H1 (cell line): ENCODE measurements at regions not wholly inside any gene's neighbourhood (a gene's known extent, or its start where the extent isn't known, plus 50 kb on each side); places are given as distances from the start of the nearest gene placed in this dataset.

Source experiments
- CTCF ChIA-PET: fragments of 300-600 bp; sonication (Branson Sonifier 250); formaldehyde crosslinking; loops from one replicate; lab custom pipeline; 2021; ENCODE audit not compliant: partially characterized antibody; lab: Charles Lee
- POLR2A ChIA-PET: fragments of 300-600 bp; sonication (Branson Sonifier 250); formaldehyde crosslinking; loops from one replicate; lab custom pipeline; 2021; ENCODE audit warnings: inconsistent platforms; ENCODE audit not compliant: partially characterized antibody; lab: Charles Lee
- DNase-seq, 2 experiments: peaks; one replicate each; pipeline versions ENCODE4 v3.0.0 to v3.0.0-alpha.2; 2010 to 2022; ENCODE audit warnings: low spot score in 2 of 2, low read depth in 1 of 2, mixed read lengths in 1 of 2
- FAIRE-seq: peaks from 2 replicates; lab custom pipeline; 2011; peaks lifted over from hg19 to GRCh38; lab: Jason Lieb, UNC
- H2AFZ ChIP-seq: 2 replicates; pipeline ENCODE4 v1.8.1; 2012; ENCODE audit warnings: low read length, inconsistent platforms
- H2AK5ac ChIP-seq: 2 replicates; pipeline ENCODE4 v1.6.1; 2013; ENCODE audit warnings: low read depth, low read length
- H2BK120ac ChIP-seq: replicated peaks from 2 replicates; pipeline ENCODE3; 2013; ENCODE audit warnings: low read depth, low read length, inconsistent platforms
- H2BK12ac ChIP-seq: 2 replicates; pipeline ENCODE4 v1.6.1; 2013; ENCODE audit warnings: low read depth, low read length
- H2BK15ac ChIP-seq: 2 replicates; pipeline ENCODE4 v1.6.1; 2013; ENCODE audit warnings: low read length
- H2BK20ac ChIP-seq: 2 replicates; pipeline ENCODE4 v1.6.1; 2013; ENCODE audit warnings: low read length
- H2BK5ac ChIP-seq: 2 replicates; pipeline ENCODE4 v1.6.1; 2013; ENCODE audit warnings: low read depth, low read length
- H3K14ac ChIP-seq: 2 replicates; pipeline ENCODE4 v1.6.1; 2013; ENCODE audit warnings: inconsistent platforms; ENCODE audit not compliant: insufficient read length
- H3K18ac ChIP-seq: 2 replicates; pipeline ENCODE4 v1.6.1; 2013; ENCODE audit warnings: low read length; ENCODE audit errors: extremely low read depth
- H3K23ac ChIP-seq: 2 replicates; pipeline ENCODE4 v1.6.1; 2013; ENCODE audit warnings: inconsistent platforms; ENCODE audit not compliant: insufficient read length
- H3K23me2 ChIP-seq: 2 replicates; pipeline ENCODE4 v1.6.1; 2013; ENCODE audit warnings: low read depth, low read length
- H3K27ac ChIP-seq: 2 replicates; pipeline ENCODE4 v1.6.1; 2011; ENCODE audit warnings: low read depth, low read length, inconsistent platforms
- H3K27me3 ChIP-seq, 4 experiments: replicated peaks in 1 of 4; 1 replicate in 1 of 4; 2 replicates in 3 of 4; pipeline versions ENCODE4 v1.6.1 to v1.8.1; 2011 to 2013; ENCODE audit warnings: low read length in 3 of 4, mild to moderate bottlenecking in 3 of 4, inconsistent platforms in 2 of 4, mixed read lengths in 2 of 4, moderate library complexity in 1 of 4; ENCODE audit not compliant: control insufficient read depth in 3 of 4, insufficient read depth in 3 of 4; ENCODE audit errors: extremely low read depth in 1 of 4
- H3K36me3 ChIP-seq, 4 experiments: 2 replicates each; pipeline versions ENCODE4 v1.6.1 to v1.8.1; 2011 to 2013; ENCODE audit warnings: mild to moderate bottlenecking in 4 of 4, low read length in 3 of 4, moderate library complexity in 2 of 4, control low read depth in 1 of 4, inconsistent platforms in 1 of 4; ENCODE audit not compliant: insufficient read depth in 4 of 4, control insufficient read depth in 2 of 4
- H3K4ac ChIP-seq: replicated peaks from 2 replicates; pipeline ENCODE3; 2013; ENCODE audit warnings: low read length, low read depth, mixed read lengths, inconsistent platforms; ENCODE audit not compliant: insufficient read length
- H3K4me1 ChIP-seq, 4 experiments: replicated peaks in 1 of 4; 1 replicate in 1 of 4; 2 replicates in 3 of 4; pipeline versions ENCODE4 v1.6.1 to v1.8.1; 2011 to 2013; ENCODE audit warnings: low read length in 3 of 4, inconsistent platforms in 2 of 4, mixed read lengths in 1 of 4; ENCODE audit not compliant: insufficient read depth in 4 of 4, control insufficient read depth in 3 of 4
- H3K4me2 ChIP-seq, 2 experiments: 2 replicates each; pipeline versions ENCODE4 v1.6.1 to v1.8.1; 2011 to 2013; ENCODE audit warnings: low read depth in 2 of 2, low read length in 2 of 2, control low read depth in 1 of 2, inconsistent platforms in 1 of 2, mild to moderate bottlenecking in 1 of 2; ENCODE audit not compliant: insufficient read depth in 1 of 2
- H3K4me3 ChIP-seq, 4 experiments: fragments of 200-600, 300-600 bp in 1 of 4; sonication (generic), shearing (Covaris generic), sonication (Bioruptor Twin) in 1 of 4; 2 replicates each; pipeline versions ENCODE4 v1.5.1 to v1.8.1; 2011 to 2016; ENCODE audit warnings: low read length in 4 of 4, low read depth in 3 of 4, control low read depth in 2 of 4, inconsistent platforms in 2 of 4, mild to moderate bottlenecking in 2 of 4, mixed read lengths in 1 of 4, moderate library complexity in 1 of 4; ENCODE audit not compliant: insufficient read depth in 2 of 4; ENCODE audit errors: extremely low read depth in 1 of 4
- H3K56ac ChIP-seq: replicated peaks from 2 replicates; pipeline ENCODE3; 2013; ENCODE audit warnings: low read depth, mild to moderate bottlenecking, mixed read lengths, low read length, inconsistent platforms; ENCODE audit not compliant: insufficient read length
- H3K79me1 ChIP-seq: 2 replicates; pipeline ENCODE4 v1.6.1; 2013; ENCODE audit warnings: low read depth, low read length, control low read depth
- H3K79me2 ChIP-seq, 2 experiments: 2 replicates each; pipeline versions ENCODE4 v1.6.1 to v1.8.1; 2012 to 2013; ENCODE audit warnings: low read length in 2 of 2, mild to moderate bottlenecking in 2 of 2, inconsistent platforms in 1 of 2; ENCODE audit not compliant: insufficient read depth in 2 of 2, control insufficient read depth in 1 of 2
- H3K9ac ChIP-seq, 4 experiments: replicated peaks in 1 of 4; 1 replicate in 1 of 4; 2 replicates in 3 of 4; pipeline versions ENCODE4 v1.6.1 to v1.8.1; 2011 to 2013; ENCODE audit warnings: low read depth in 3 of 4, low read length in 3 of 4, control low read depth in 2 of 4, mild to moderate bottlenecking in 2 of 4, moderate library complexity in 2 of 4, inconsistent platforms in 1 of 4; ENCODE audit errors: extremely low read depth in 1 of 4
- H3K9me3 ChIP-seq, 2 experiments: 2 replicates each; pipeline versions ENCODE4 v1.6.1 to v1.8.1; 2012 to 2013; ENCODE audit warnings: mild to moderate bottlenecking in 2 of 2, moderate library complexity in 2 of 2, control low read depth in 1 of 2, inconsistent platforms in 1 of 2, low read depth in 1 of 2, low read length in 1 of 2, mixed read lengths in 1 of 2; ENCODE audit not compliant: insufficient read depth in 2 of 2
- H4K20me1 ChIP-seq, 2 experiments: replicated peaks in 1 of 2; 2 replicates each; pipeline versions ENCODE3 to v1.8.1; 2011 to 2013; ENCODE audit warnings: inconsistent platforms in 2 of 2, low read length in 2 of 2, mild to moderate bottlenecking in 1 of 2; ENCODE audit not compliant: insufficient read depth in 2 of 2, control insufficient read depth in 1 of 2
- H4K5ac ChIP-seq: 2 replicates; pipeline ENCODE4 v1.6.1; 2013; ENCODE audit warnings: low read length, low read depth, mixed read lengths, inconsistent platforms; ENCODE audit not compliant: insufficient read length
- H4K8ac ChIP-seq: 2 replicates; pipeline ENCODE4 v1.8.0; 2013; ENCODE audit warnings: mild to moderate bottlenecking, moderate library complexity, low read length, inconsistent platforms; ENCODE audit not compliant: insufficient read depth; ENCODE audit errors: extremely low read depth
- H4K91ac ChIP-seq: replicated peaks from 2 replicates; pipeline ENCODE3; 2013; ENCODE audit warnings: low read length, mixed read lengths, inconsistent platforms; ENCODE audit not compliant: insufficient read length
- CTBP2 ChIP-seq: IDR thresholded peaks from 2 replicates; pipeline ENCODE4 v1.7.0; 2011; ENCODE audit warnings: borderline replicate concordance, mild to moderate bottlenecking, moderate library complexity, mixed read lengths, low read length; ENCODE audit not compliant: insufficient read depth, insufficient read length
- EP300 ChIP-seq, 2 experiments: IDR thresholded peaks; 1 replicate in 1 of 2; 2 replicates in 1 of 2; pipeline ENCODE4 v1.6.1; 2011 to 2012; ENCODE audit warnings: low read depth in 2 of 2, low read length in 2 of 2, mild to moderate bottlenecking in 2 of 2, borderline replicate concordance in 1 of 2, inconsistent platforms in 1 of 2, moderate library complexity in 1 of 2
- JUN ChIP-seq: IDR thresholded peaks from 2 replicates; pipeline ENCODE4 v1.6.1; 2011; ENCODE audit warnings: low read depth, mild to moderate bottlenecking, improper control_type of control experiment, low read length
- KDM4A ChIP-seq: IDR thresholded peaks from one replicate; pipeline ENCODE4 v1.7.1; 2012; ENCODE audit warnings: low read depth, mild to moderate bottlenecking, moderate library complexity, low read length, inconsistent platforms; ENCODE audit not compliant: severe bottlenecking
- KDM5A ChIP-seq: fragments of 200-600 bp; IDR thresholded peaks from 2 replicates; pipeline ENCODE4 v1.7.1; 2012; ENCODE audit warnings: mild to moderate bottlenecking, low read length, inconsistent platforms, mixed read lengths
- NANOG ChIP-seq: IDR thresholded peaks from 2 replicates; pipeline ENCODE4 v1.6.1; 2011; ENCODE audit warnings: low read length, low read depth, mild to moderate bottlenecking, inconsistent platforms; ENCODE audit not compliant: insufficient read depth, poor library complexity, severe bottlenecking
- RAD21 ChIP-seq, 2 experiments: IDR thresholded peaks in 1 of 2; conservative IDR thresholded peaks in 1 of 2; 2 replicates each; pipeline ENCODE4 v1.6.1; 2011; ENCODE audit warnings: low read depth in 2 of 2, low read length in 2 of 2, improper control_type of control experiment in 1 of 2, inconsistent platforms in 1 of 2, mild to moderate bottlenecking in 1 of 2, moderate library complexity in 1 of 2
- RXRA ChIP-seq: IDR thresholded peaks from 2 replicates; pipeline ENCODE4 v1.6.1; 2011; ENCODE audit warnings: low read depth, mild to moderate bottlenecking, low read length, moderate library complexity; ENCODE audit not compliant: insufficient read depth
- SAP30 ChIP-seq: fragments of 300-600 bp; sonication (generic); IDR thresholded peaks from 2 replicates; pipeline ENCODE4 v1.7.1; 2012; ENCODE audit warnings: low read length, moderate library complexity, mild to moderate bottlenecking, inconsistent platforms; ENCODE audit not compliant: insufficient read depth, insufficient replicate concordance
- SIRT6 ChIP-seq: IDR thresholded peaks from one replicate; pipeline ENCODE4 v1.7.1; 2012; ENCODE audit warnings: low read length, inconsistent platforms
- TAF1 ChIP-seq: IDR thresholded peaks from 2 replicates; pipeline ENCODE4 v1.6.1; 2011; ENCODE audit warnings: mild to moderate bottlenecking, low read depth, low read length
- TCF12 ChIP-seq: IDR thresholded peaks from 2 replicates; pipeline ENCODE4 v1.6.1; 2011; ENCODE audit warnings: low read depth, mild to moderate bottlenecking, low read length
- YY1 ChIP-seq: IDR thresholded peaks from 2 replicates; pipeline ENCODE4 v1.6.1; 2011; ENCODE audit warnings: low read depth, mild to moderate bottlenecking, low read length
- WGBS, 2 experiments: shearing (Covaris generic) in 1 of 2; methylation state at CpG; one replicate each; pipeline versions ENCODE4 v1.1.6 to v1.1.7; 2013 to 2015; ENCODE audit warnings: low lambda C conversion rate in 2 of 2, mixed read lengths in 2 of 2, inconsistent platforms in 1 of 2, low coverage in 1 of 2, missing lambda C conversion rate in 1 of 2; ENCODE audit not compliant: insufficient replicate concordance in 2 of 2, insufficient coverage in 1 of 2, insufficient read length in 1 of 2; ENCODE audit errors: extremely low coverage in 1 of 2, missing lambda C conversion rate in 1 of 2; 5-methylcytosine and 5-hydroxymethylcytosine counted together

DNA sequence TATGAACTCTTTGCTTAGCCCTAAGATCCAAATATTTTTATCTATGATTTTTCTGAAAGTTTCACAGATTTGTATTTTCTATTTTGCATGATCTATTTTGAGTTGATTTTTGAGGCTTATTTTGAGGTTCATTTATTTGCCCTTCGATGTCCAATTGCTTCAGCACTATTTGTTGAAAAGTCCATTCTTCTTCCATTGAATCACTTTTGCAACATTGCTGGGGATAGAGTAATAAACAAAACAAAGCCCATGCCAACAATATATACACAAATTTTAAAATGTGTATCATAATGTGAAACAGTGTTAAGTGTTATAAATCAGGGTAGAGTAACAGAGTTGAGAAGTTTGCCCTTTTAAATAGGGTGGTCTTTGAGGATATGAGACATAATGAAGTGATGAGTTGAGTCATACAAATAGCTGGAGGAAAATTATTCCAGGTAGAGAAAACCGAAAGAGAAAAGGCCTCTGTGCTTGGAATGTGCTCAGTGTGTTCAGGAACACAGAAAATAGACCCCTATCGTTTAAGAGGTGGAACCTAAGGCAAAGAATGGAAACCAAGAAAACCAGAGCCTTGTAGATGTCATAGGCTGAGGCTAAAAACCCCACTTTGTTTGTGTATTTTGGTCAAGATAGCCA, 172.7 kb upstream of the NR5A2 start:
- no peak overlapping the region for H3K4ac ChIP-seq
- no peak overlapping the region for H3K9ac ChIP-seq
- no peak overlapping the region for H2BK12ac ChIP-seq
- H3K79me1 ChIP-seq, result no peaks in the 10 kb centered on the region
- no peak overlapping the region for H2AFZ ChIP-seq
- H3K14ac ChIP-seq, result no peak overlapping the region
- H4K91ac ChIP-seq, result no peak overlapping the region
- H2BK20ac ChIP-seq, result no peak overlapping the region
- CTCF ChIA-PET, result no interaction called here
- H3K27me3 ChIP-seq, result no peaks in the 10 kb centered on the region
- H2BK5ac ChIP-seq, result no peak overlapping the region
- H3K4me1 ChIP-seq, result peaks cover 0 to 4% (median 1%) of the 10 kb centered on the region in 4 experiments; a peak in 1 of 7 replicates
- H3K18ac ChIP-seq, result no peak overlapping the region
- H4K5ac ChIP-seq, result no peak overlapping the region
- H3K23ac ChIP-seq, result no peak overlapping the region
- no peaks in the 10 kb centered on the region for H4K20me1 ChIP-seq
- no peaks in the 10 kb centered on the region for H3K23me2 ChIP-seq
- no peak overlapping the region for H3K27ac ChIP-seq
- POLR2A ChIA-PET, result no interaction called here
- no peak overlapping the region for H3K4me2 ChIP-seq
- no peak overlapping the region for H4K8ac ChIP-seq
- FAIRE-seq (no peak), DNase-seq (no peak)
- H3K56ac ChIP-seq, result no peak overlapping the region
- H2BK120ac ChIP-seq, result no peak overlapping the region
- H3K4me3 ChIP-seq, result no peak overlapping the region
- H2AK5ac ChIP-seq, result no peak overlapping the region
- H3K9me3 ChIP-seq, result no peaks in the 10 kb centered on the region
- no peaks in the 10 kb centered on the region; a peak in 1 of 8 replicates for H3K36me3 ChIP-seq
- H3K79me2 ChIP-seq, result no peaks in the 10 kb centered on the region
- WGBS, 2 experiments, result 85% methylated on average over 3 of the region's 3 CpGs; no CpG with 5 or more reads in 1 of the 2 experiments
- no peak overlapping the region for H2BK15ac ChIP-seq
- TF ChIP-seq CTBP2, result no peak
- no peak for TF ChIP-seq EP300 (IDR thresholded peaks at IDR 0.05; ENCODE audit: borderline replicate concordance in 1 of 2, low read depth in 2 of 2, low read length in 2 of 2)
- no peak for TF ChIP-seq SIRT6
- no peak for TF ChIP-seq YY1
- no peak for TF ChIP-seq JUN
- no peak for TF ChIP-seq RXRA
- TF ChIP-seq SAP30, result no peak
- TF ChIP-seq NANOG, result no peak
- no peak for TF ChIP-seq RAD21 (IDR thresholded peaks at IDR 0.05 in 1 of 2, conservative IDR thresholded peaks at IDR 0.05 in 1 of 2; ENCODE audit: low read depth in 2 of 2, low read length in 2 of 2)
- no peak for TF ChIP-seq KDM5A
- TF ChIP-seq KDM4A, result no peak
- TF ChIP-seq TCF12, result no peak
- no peak for TF ChIP-seq TAF1
